ENCODE measurements at regions not wholly inside any gene's neighbourhood (a gene's known extent, or its start where the extent isn't known, plus 50 kb on each side); places are given as distances from the start of the nearest gene placed in this dataset.
"Not testable (repeated sequence)": the region's sequence is repeated elsewhere in the genome, so short reads cannot be mapped to it uniquely, and the experiment has no call there.

GRCh38 chr14:99995700-99996356 lies 69.4 kb upstream of the EVL start:
- H3K4me3 Mint-ChIP-seq, result no peak overlapping the region
- DNase-seq, result peak; percentile 67
- H3K9me3 Mint-ChIP-seq, result no peaks in the 10 kb centered on the region
- H3K27ac Mint-ChIP-seq, result no peak overlapping the region
- H3K36me3 Mint-ChIP-seq (ENCODE audit: low read depth), result no peaks in the 10 kb centered on the region
- peaks cover 11% of the 10 kb centered on the region for H3K4me1 Mint-ChIP-seq (ENCODE audit: low read depth)
- no peaks in the 10 kb centered on the region for H3K27me3 Mint-ChIP-seq

DNA sequence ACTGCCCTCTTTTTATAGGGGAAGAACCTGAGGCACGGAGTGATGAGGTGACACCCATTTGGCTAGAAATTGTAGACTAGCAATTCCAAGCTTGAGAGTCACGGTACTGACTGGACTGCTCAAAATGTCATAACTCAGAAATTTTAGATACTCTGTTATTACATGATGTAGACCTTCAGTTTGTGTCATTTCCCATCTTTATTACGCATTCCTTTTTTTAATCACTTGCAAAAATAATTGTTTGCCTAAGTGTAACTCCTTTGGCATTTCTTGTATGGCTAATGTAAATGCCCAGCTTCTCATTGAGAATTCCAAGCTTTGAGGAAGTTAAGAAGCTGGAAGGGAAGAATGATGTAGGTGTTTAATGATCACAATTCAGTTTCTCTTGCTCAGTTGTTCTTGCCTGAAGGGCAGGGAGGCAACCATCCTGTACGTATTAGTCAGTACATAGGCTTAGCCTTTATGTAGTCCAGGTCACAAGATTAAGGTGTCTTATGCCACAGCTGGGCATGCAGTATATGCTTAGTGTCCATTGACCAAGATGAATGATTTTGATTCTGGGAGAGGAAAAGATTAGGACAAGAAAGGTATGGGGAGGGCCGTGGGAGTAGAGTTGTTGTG lies 68.2 kb upstream of the EVL start:
- no peaks in the 10 kb centered on the region for H3K36me3 Mint-ChIP-seq (ENCODE audit: low read depth)
- no peaks in the 10 kb centered on the region for H3K9me3 Mint-ChIP-seq
- H3K27me3 Mint-ChIP-seq, result no peaks in the 10 kb centered on the region
- no peak for DNase-seq
- H3K4me3 Mint-ChIP-seq, result no peak overlapping the region
- no peak overlapping the region for H3K27ac Mint-ChIP-seq
- H3K4me1 Mint-ChIP-seq (ENCODE audit: low read depth), result peaks cover 11% of the 10 kb centered on the region

GRCh38 chr14:100000398-100000797 lies 64.8 kb upstream of the EVL start:
- not testable (repeated sequence) for H3K4me1 Mint-ChIP-seq (ENCODE audit: low read depth); H3K27ac Mint-ChIP-seq; H3K9me3 Mint-ChIP-seq; H3K36me3 Mint-ChIP-seq (ENCODE audit: low read depth); DNase-seq; H3K27me3 Mint-ChIP-seq; H3K4me3 Mint-ChIP-seq

GRCh38 chr14:100004392-100004791 lies 60.8 kb upstream of the EVL start:
- Mint-ChIP-seq H3K36me3 (ENCODE audit: low read depth) (peaks cover 2% of the 10 kb centered on the region), H3K9me3 (peaks cover 3% of the 10 kb centered on the region), H3K4me3 (no peak overlapping the region), H3K4me1 (ENCODE audit: low read depth) (no peaks in the 10 kb centered on the region), H3K27me3 (no peaks in the 10 kb centered on the region), H3K27ac (no peak overlapping the region)
- no peak for DNase-seq

DNA sequence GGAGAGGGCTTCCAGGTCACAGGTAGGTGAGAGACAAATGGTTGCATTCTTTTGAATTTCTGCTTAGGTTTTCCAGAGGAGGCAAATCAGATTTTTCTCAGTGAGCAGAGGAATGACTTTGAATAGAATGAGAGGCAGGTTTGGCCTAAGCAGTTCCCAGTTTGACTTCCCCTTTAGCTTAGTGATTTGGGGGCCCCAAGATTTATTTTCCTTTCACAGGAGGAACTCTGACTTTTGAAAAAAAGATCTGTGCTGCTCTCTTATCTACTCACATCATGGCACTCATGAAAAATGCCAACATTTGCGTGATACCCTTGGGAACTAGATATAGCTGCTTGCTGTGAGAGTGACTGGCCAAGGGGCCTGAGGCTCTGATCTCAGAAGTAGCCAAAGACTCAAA lies 58.0 kb upstream of the EVL start:
- peaks cover 3% of the 10 kb centered on the region for H3K9me3 Mint-ChIP-seq
- peaks cover 5% of the 10 kb centered on the region for H3K4me1 Mint-ChIP-seq (ENCODE audit: low read depth)
- no peak overlapping the region for H3K4me3 Mint-ChIP-seq
- H3K27ac Mint-ChIP-seq, result no peak overlapping the region
- H3K36me3 Mint-ChIP-seq (ENCODE audit: low read depth), result peaks cover 2% of the 10 kb centered on the region
- DNase-seq, result no peak
- H3K27me3 Mint-ChIP-seq, result no peaks in the 10 kb centered on the region

DNA sequence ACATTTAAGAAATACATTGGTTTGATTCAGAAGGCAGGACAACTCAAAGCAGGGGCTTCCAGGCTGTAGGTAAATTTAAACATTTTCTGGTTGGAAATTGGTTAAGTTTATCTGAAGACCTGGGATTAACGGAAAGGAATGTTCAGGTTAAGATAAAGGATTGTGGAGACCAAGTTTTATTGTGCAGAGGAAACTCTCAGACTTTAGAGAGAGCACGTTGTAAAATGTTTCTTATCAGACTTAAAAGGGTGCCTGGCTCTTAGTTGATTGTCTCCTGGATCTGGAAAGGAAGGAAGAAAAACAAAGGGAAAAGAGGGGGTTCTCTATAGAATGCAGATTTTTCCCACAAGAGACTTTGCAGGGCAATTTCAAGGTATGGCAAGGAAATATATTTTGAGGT lies 55.4 kb upstream of the EVL start:
- not testable (repeated sequence) for H3K27me3 Mint-ChIP-seq; H3K4me3 Mint-ChIP-seq; H3K36me3 Mint-ChIP-seq (ENCODE audit: low read depth); H3K9me3 Mint-ChIP-seq; DNase-seq; H3K27ac Mint-ChIP-seq
- peaks cover 11% of the 10 kb centered on the region for H3K4me1 Mint-ChIP-seq (ENCODE audit: low read depth)

DNA sequence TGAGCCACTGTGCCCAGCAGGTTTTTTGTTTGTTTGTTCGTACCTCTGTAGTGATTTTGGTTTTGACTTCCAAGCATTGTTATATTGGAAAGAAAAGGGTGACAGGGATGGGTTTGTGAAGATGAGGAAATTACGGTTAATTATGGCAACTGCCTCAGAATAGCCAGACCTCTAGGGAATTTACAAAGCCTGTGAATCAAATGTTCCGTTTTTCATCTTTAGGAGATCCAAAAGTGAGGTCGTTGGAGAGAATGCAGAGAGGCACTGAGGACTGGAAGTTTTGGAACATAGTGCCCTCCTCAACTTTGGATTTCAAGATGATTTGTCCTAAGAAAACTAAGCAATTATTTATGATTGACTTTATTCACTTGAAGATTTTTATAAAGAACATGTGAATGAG lies 54.5 kb upstream of the EVL start:
- Mint-ChIP-seq H3K4me1 (ENCODE audit: low read depth) (peaks cover 11% of the 10 kb centered on the region), H3K4me3 (no peak overlapping the region), H3K36me3 (ENCODE audit: low read depth) (no peaks in the 10 kb centered on the region)

GRCh38 chr14:100011628-100012325 lies 53.4 kb upstream of the EVL start:
- Mint-ChIP-seq H3K27ac (no peak overlapping the region), H3K36me3 (ENCODE audit: low read depth) (no peaks in the 10 kb centered on the region), H3K9me3 (no peaks in the 10 kb centered on the region), H3K4me1 (ENCODE audit: low read depth) (peaks cover 11% of the 10 kb centered on the region), H3K4me3 (no peak overlapping the region), H3K27me3 (no peaks in the 10 kb centered on the region)
- no peak for DNase-seq

More for the DNA sequence above, 54.5 kb upstream of the EVL start:
- Mint-ChIP-seq H3K27me3 (no peaks in the 10 kb centered on the region), H3K27ac (no peak overlapping the region), H3K9me3 (no peaks in the 10 kb centered on the region)
- no peak for DNase-seq

- H3K27ac Mint-ChIP-seq, result no peak overlapping the region
- no peaks in the 10 kb centered on the region for H3K27me3 Mint-ChIP-seq
- no peaks in the 10 kb centered on the region for H3K36me3 Mint-ChIP-seq (ENCODE audit: low read depth)
- H3K4me3 Mint-ChIP-seq, result no peak overlapping the region
- no peaks in the 10 kb centered on the region for H3K9me3 Mint-ChIP-seq
- DNase-seq, result no peak
- H3K4me1 Mint-ChIP-seq (ENCODE audit: low read depth), result peaks cover 11% of the 10 kb centered on the region
Measured at GRCh38 chr14:100012478-100013327, 52.5 kb upstream of the EVL start.

DNA sequence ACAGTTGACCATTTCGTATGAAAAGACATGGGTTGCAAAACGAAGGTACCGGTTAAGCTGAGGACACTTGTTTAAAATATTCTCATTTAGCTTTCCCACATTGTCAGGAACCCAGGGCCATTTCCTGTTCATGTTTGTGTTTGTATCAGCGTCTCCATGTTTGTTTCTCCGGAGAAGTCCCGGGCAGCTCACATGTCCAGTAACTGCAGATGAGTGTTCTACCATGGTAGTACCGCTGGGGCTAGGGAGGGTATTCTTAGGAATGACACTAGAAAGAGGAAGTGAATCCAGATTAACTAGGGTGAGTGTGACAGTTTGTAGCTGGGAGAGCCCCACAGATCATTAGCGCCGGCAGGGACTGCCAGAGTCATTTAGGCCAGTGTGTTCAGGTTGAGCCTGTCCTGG lies 50.0 kb upstream of the EVL start:
- Mint-ChIP-seq H3K4me1 (ENCODE audit: low read depth) (peaks cover 11% of the 10 kb centered on the region), H3K27me3 (no peaks in the 10 kb centered on the region), H3K27ac (no peak overlapping the region), H3K4me3 (no peak overlapping the region), H3K36me3 (ENCODE audit: low read depth) (no peaks in the 10 kb centered on the region), H3K9me3 (no peaks in the 10 kb centered on the region)
- no peak for DNase-seq

Measured in activated T-cell treated with anti-CD3 and anti-CD28 coated beads, Interleukin-2, amount 50 U/mL, for 24 hours (primary cell).